HFF-Myc (cell line): ENCODE measurements at regions not wholly inside any gene's neighbourhood (a gene's known extent, or its start where the extent isn't known, plus 50 kb on each side); places are given as distances from the start of the nearest gene placed in this dataset.

Experiments used
- DNase-seq: peaks from one replicate; pipeline ENCODE4 v3.0.0-alpha.2; 2011; ENCODE audit warnings: low read depth; ENCODE audit errors: extremely low read depth
- H3K4me3 ChIP-seq: replicated peaks from 2 replicates; pipeline ENCODE4 v1.5.1; 2011; ENCODE audit warnings: low read depth, mild to moderate bottlenecking, control low read depth, low read length
- CTCF ChIP-seq: IDR thresholded peaks from 2 replicates; pipeline ENCODE4 v1.5.1; 2012; ENCODE audit warnings: mild to moderate bottlenecking, low read depth, low read length, control low read depth; ENCODE audit errors: missing control alignments

- DNase-seq = no peak
- no peak overlapping the region for H3K4me3 ChIP-seq
- no peak for TF ChIP-seq CTCF
Measured at GRCh38 chr15:96222981-96223380, 107.5 kb upstream of the NR2F2 start.

GRCh38 chr15:96223939-96224338, 106.6 kb upstream of the NR2F2 start:
- DNase-seq = no peak
- H3K4me3 ChIP-seq = no peak overlapping the region
- no peak for TF ChIP-seq CTCF

- H3K4me3 ChIP-seq = no peak overlapping the region
- TF ChIP-seq CTCF = no peak
- no peak for DNase-seq
Measured at GRCh38 chr15:96225642-96226259, 104.7 kb upstream of the NR2F2 start.

- no peak for DNase-seq
- H3K4me3 ChIP-seq = no peak overlapping the region
- no peak for TF ChIP-seq CTCF
Measured at GRCh38 chr15:96230526-96231181, 99.8 kb upstream of the NR2F2 start.

- H3K4me3 ChIP-seq = no peak overlapping the region
- no peak for TF ChIP-seq CTCF
- DNase-seq = no peak
Measured at GRCh38 chr15:96232335-96232734, 98.2 kb upstream of the NR2F2 start.

GRCh38 chr15:96234109-96234892, 96.2 kb upstream of the NR2F2 start:
- no peak for TF ChIP-seq CTCF
- H3K4me3 ChIP-seq = no peak overlapping the region
- DNase-seq = peak; percentile 45
